Astrocyte (in vitro differentiated cells and primary cell): ENCODE measurements at regions not wholly inside any gene's neighbourhood (a gene's known extent, or its start where the extent isn't known, plus 50 kb on each side); places are given as distances from the start of the nearest gene placed in this dataset.

Experiments
- DNase-seq: peaks from one replicate; pipeline ENCODE4 v3.0.0-alpha.2; 2010; ENCODE audit warnings: low read depth
- FAIRE-seq: peaks from 2 replicates; lab custom pipeline; 2011; peaks lifted over from hg19 to GRCh38; lab: Jason Lieb, UNC
- H2AFZ ChIP-seq: 2 replicates; pipeline ENCODE4 v1.6.0; 2012; ENCODE audit warnings: low read depth, low read length, inconsistent platforms
- H3K27ac ChIP-seq: 2 replicates; pipeline ENCODE4 v1.5.1; 2011; ENCODE audit warnings: low read depth, low read length, inconsistent platforms
- H3K27me3 ChIP-seq: 2 replicates; pipeline ENCODE4 v1.6.0; 2011; ENCODE audit warnings: low read length, inconsistent platforms; ENCODE audit not compliant: insufficient read depth
- H3K36me3 ChIP-seq: 2 replicates; pipeline ENCODE4 v1.5.1; 2011; ENCODE audit warnings: low read length, inconsistent platforms; ENCODE audit not compliant: insufficient read depth
- H3K4me1 ChIP-seq: 2 replicates; pipeline ENCODE4 v1.5.1; 2011; ENCODE audit warnings: low read length, inconsistent platforms; ENCODE audit not compliant: insufficient read depth
- H3K4me2 ChIP-seq: 2 replicates; pipeline ENCODE4 v1.6.0; 2012; ENCODE audit warnings: low read length, inconsistent platforms
- H3K4me3 ChIP-seq: 2 replicates; pipeline ENCODE4 v1.5.1; 2011; ENCODE audit warnings: low read depth, mild to moderate bottlenecking, low read length, inconsistent platforms; ENCODE audit not compliant: insufficient read depth
- H3K79me2 ChIP-seq: 2 replicates; pipeline ENCODE4 v1.6.0; 2012; ENCODE audit warnings: mild to moderate bottlenecking, low read length, inconsistent platforms; ENCODE audit not compliant: insufficient read depth
- H3K9ac ChIP-seq: 2 replicates; pipeline ENCODE4 v1.6.0; 2012; ENCODE audit warnings: mild to moderate bottlenecking, low read length, inconsistent platforms
- H3K9me3 ChIP-seq: 2 replicates; pipeline ENCODE4 v1.5.1; 2012; ENCODE audit warnings: low read depth, mild to moderate bottlenecking, low read length, inconsistent platforms; ENCODE audit not compliant: insufficient read depth
- H4K20me1 ChIP-seq: 2 replicates; pipeline ENCODE4 v1.6.0; 2012; ENCODE audit warnings: low read length, inconsistent platforms; ENCODE audit not compliant: insufficient read depth
- H3K27ac Mint-ChIP-seq: one replicate; pipeline ENCODE4 v1.8.0; 2021; ENCODE audit warnings: mild to moderate bottlenecking, mixed read lengths; ENCODE audit not compliant: unreplicated experiment
- H3K27me3 Mint-ChIP-seq: one replicate; pipeline ENCODE4 v1.8.0; 2021; ENCODE audit warnings: low read depth, mixed read lengths; ENCODE audit not compliant: unreplicated experiment
- H3K36me3 Mint-ChIP-seq: one replicate; pipeline ENCODE4 v1.8.0; 2021; ENCODE audit warnings: low read depth, mixed read lengths; ENCODE audit not compliant: unreplicated experiment
- H3K4me1 Mint-ChIP-seq: one replicate; pipeline ENCODE4 v1.8.0; 2021; ENCODE audit warnings: low read depth, mixed read lengths; ENCODE audit not compliant: unreplicated experiment
- H3K4me3 Mint-ChIP-seq: one replicate; pipeline ENCODE4 v1.8.0; 2021; ENCODE audit warnings: mild to moderate bottlenecking, moderate library complexity, mixed read lengths; ENCODE audit not compliant: unreplicated experiment
- H3K9me3 Mint-ChIP-seq: one replicate; pipeline ENCODE4 v1.8.0; 2021; ENCODE audit warnings: mild to moderate bottlenecking, mixed read lengths; ENCODE audit not compliant: unreplicated experiment
- EZH2 ChIP-seq: IDR thresholded peaks from 2 replicates; pipeline ENCODE4 v1.6.1; 2012; ENCODE audit warnings: mild to moderate bottlenecking, low read length, inconsistent platforms; ENCODE audit not compliant: insufficient read depth
- TF ChIP-seq, protein P1 (sequence below): IDR thresholded peaks from 2 replicates; pipeline ENCODE4 v1.5.1; 2011; ENCODE audit warnings: low read depth, mild to moderate bottlenecking, inconsistent platforms, low read length, moderate library complexity; ENCODE audit not compliant: insufficient read depth

GRCh38 chr5:8316608-8317280 lies 447.8 kb downstream of the MTRR start:
- H3K4me2 ChIP-seq: no peak overlapping the region
- DNase-seq (no peak), FAIRE-seq (no peak)
- H3K9me3 Mint-ChIP-seq: no peaks in the 10 kb centered on the region
- H3K27ac ChIP-seq: no peak overlapping the region
- H4K20me1 ChIP-seq: no peaks in the 10 kb centered on the region
- H3K4me1 Mint-ChIP-seq: no peaks in the 10 kb centered on the region
- H3K4me3 Mint-ChIP-seq: no peak overlapping the region
- no peak overlapping the region for H3K27ac Mint-ChIP-seq
- TF ChIP-seq, protein P1, sequence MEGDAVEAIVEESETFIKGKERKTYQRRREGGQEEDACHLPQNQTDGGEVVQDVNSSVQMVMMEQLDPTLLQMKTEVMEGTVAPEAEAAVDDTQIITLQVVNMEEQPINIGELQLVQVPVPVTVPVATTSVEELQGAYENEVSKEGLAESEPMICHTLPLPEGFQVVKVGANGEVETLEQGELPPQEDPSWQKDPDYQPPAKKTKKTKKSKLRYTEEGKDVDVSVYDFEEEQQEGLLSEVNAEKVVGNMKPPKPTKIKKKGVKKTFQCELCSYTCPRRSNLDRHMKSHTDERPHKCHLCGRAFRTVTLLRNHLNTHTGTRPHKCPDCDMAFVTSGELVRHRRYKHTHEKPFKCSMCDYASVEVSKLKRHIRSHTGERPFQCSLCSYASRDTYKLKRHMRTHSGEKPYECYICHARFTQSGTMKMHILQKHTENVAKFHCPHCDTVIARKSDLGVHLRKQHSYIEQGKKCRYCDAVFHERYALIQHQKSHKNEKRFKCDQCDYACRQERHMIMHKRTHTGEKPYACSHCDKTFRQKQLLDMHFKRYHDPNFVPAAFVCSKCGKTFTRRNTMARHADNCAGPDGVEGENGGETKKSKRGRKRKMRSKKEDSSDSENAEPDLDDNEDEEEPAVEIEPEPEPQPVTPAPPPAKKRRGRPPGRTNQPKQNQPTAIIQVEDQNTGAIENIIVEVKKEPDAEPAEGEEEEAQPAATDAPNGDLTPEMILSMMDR: no peak
- TF ChIP-seq EZH2: no peak
- no peaks in the 10 kb centered on the region for H3K27me3 ChIP-seq
- H3K27me3 Mint-ChIP-seq: peaks cover 9% of the 10 kb centered on the region
- H3K4me3 ChIP-seq: no peak overlapping the region
- no peaks in the 10 kb centered on the region for H3K79me2 ChIP-seq
- H3K36me3 ChIP-seq: no peaks in the 10 kb centered on the region
- H3K36me3 Mint-ChIP-seq: no peaks in the 10 kb centered on the region
- no peaks in the 10 kb centered on the region for H3K4me1 ChIP-seq
- no peak overlapping the region for H3K9ac ChIP-seq
- no peak overlapping the region for H2AFZ ChIP-seq
- H3K9me3 ChIP-seq: no peaks in the 10 kb centered on the region

- no peak overlapping the region for H3K27ac Mint-ChIP-seq
- FAIRE-seq: no peak
- TF ChIP-seq, protein P1: no peak
- no peak for TF ChIP-seq EZH2
- Histone ChIP-seq H3K27ac (no peak overlapping the region), H2AFZ (no peak overlapping the region), H3K4me3 (no peak overlapping the region), H3K9me3 (no peaks in the 10 kb centered on the region), H3K4me1 (no peaks in the 10 kb centered on the region), H3K79me2 (no peaks in the 10 kb centered on the region), H3K27me3 (no peaks in the 10 kb centered on the region), H3K9ac (no peak overlapping the region), H3K36me3 (no peaks in the 10 kb centered on the region), H4K20me1 (no peaks in the 10 kb centered on the region), H3K4me2 (no peak overlapping the region)
- no peak overlapping the region for H3K4me3 Mint-ChIP-seq
- H3K4me1 Mint-ChIP-seq: no peaks in the 10 kb centered on the region
- H3K9me3 Mint-ChIP-seq: no peaks in the 10 kb centered on the region
- DNase-seq: no peak
- no peaks in the 10 kb centered on the region for H3K36me3 Mint-ChIP-seq
- H3K27me3 Mint-ChIP-seq: peaks cover 9% of the 10 kb centered on the region
Measured at GRCh38 chr5:8317335-8317734, 448.4 kb downstream of the MTRR start.

DNA sequence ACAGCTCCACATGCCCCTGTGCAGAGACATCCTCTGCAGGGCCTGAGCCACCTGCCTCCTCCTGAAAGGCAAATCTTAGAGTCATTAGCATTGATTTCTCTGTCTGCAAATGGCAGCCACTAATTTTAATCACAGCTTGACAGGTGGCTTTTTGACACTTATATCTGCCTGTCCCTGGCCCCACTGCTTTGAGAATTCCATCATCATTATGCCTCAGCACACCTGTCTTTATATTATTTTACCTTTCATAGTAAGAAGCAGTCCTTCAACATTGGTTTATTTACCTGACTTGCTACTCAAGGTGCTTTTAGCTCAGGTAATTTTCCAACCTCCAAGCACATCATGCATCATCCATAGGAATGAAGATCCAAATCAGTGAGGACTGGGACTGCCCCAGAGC lies 451.3 kb downstream of the MTRR start:
- no peaks in the 10 kb centered on the region for H3K4me1 ChIP-seq
- Mint-ChIP-seq H3K27ac (no peak overlapping the region), H3K4me3 (no peak overlapping the region), H3K4me1 (no peaks in the 10 kb centered on the region), H3K36me3 (no peaks in the 10 kb centered on the region), H3K9me3 (no peaks in the 10 kb centered on the region), H3K27me3 (peaks cover 9% of the 10 kb centered on the region)
- FAIRE-seq: no peak
- H3K9me3 ChIP-seq: no peaks in the 10 kb centered on the region
- H4K20me1 ChIP-seq: no peaks in the 10 kb centered on the region
- no peak for DNase-seq
- no peak overlapping the region for H3K9ac ChIP-seq
- no peak overlapping the region for H3K4me2 ChIP-seq
- TF ChIP-seq, protein P1: no peak
- TF ChIP-seq EZH2: no peak
- no peak overlapping the region for H3K4me3 ChIP-seq
- H3K27me3 ChIP-seq: no peaks in the 10 kb centered on the region
- no peak overlapping the region for H2AFZ ChIP-seq
- no peak overlapping the region for H3K27ac ChIP-seq
- H3K79me2 ChIP-seq: no peaks in the 10 kb centered on the region
- no peaks in the 10 kb centered on the region for H3K36me3 ChIP-seq
